Choroid plexus epithelial cell (primary cell): ENCODE measurements at regions not wholly inside any gene's neighbourhood (a gene's known extent, or its start where the extent isn't known, plus 50 kb on each side); places are given as distances from the start of the nearest gene placed in this dataset.
"Not testable (repeated sequence)": the region's sequence is repeated elsewhere in the genome, so short reads cannot be mapped to it uniquely, and the experiment has no call there.

ENCODE experiments used
- DNase-seq: peaks from one replicate; pipeline ENCODE4 v3.0.0-alpha.2; 2010; ENCODE audit warnings: low read depth
- H3K4me3 ChIP-seq: 2 replicates; pipeline ENCODE4 v1.5.1; 2011; ENCODE audit warnings: low read depth, mild to moderate bottlenecking, control low read depth, low read length, moderate library complexity
- TF ChIP-seq, protein P1 (sequence below): conservative IDR thresholded peaks from 2 replicates; pipeline ENCODE4 v1.5.1; 2011; ENCODE audit warnings: low read depth, mild to moderate bottlenecking, control low read depth, inconsistent platforms, low read length, moderate library complexity

DNA sequence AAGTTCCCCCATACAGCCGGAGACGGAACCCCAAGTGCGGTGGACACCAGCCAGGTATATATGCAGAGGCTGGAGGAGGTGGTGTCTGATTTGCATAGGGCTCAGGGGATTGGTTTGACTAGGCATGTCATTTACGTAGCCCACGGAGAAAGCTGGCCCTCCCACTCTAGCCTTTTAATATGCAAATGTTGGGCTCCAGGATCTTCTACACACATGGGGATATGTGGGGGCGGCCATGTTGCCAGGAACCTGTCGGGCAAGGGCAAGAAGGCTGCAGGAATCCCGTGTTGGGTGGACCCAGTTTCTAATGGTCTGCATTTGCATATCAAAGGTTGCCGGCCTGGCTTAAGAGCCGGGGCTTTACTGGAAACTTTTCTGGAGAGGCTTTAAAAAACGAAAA is 57.4 kb downstream of the FTHL17 start:
- not testable (repeated sequence) for DNase-seq, H3K4me3 ChIP-seq

DNA sequence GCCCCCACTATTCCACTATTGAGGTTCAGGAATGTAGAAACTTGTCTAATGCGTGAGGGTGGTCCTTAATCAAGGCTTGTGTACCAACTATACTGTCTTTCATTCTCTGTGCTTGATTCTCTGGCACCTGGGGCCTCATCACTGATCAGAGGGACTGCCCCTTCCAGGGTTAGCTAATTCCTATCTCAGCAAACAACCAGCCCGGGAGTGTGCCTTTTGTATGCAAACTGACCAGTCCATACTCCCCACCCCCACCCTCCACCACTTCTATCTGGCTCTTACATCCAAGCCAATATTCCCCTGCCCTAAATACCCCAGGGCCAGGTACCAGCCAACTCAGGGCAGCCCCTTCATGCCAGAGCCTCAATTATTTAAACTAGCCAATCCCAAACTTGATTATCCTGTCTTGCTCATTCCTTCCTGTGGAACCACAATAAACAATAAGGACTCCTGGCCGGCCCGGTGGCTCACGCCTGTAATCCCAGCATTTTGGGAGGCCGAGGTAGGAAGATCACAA is 59.3 kb downstream of the FTHL17 start:
- TF ChIP-seq, protein P1, sequence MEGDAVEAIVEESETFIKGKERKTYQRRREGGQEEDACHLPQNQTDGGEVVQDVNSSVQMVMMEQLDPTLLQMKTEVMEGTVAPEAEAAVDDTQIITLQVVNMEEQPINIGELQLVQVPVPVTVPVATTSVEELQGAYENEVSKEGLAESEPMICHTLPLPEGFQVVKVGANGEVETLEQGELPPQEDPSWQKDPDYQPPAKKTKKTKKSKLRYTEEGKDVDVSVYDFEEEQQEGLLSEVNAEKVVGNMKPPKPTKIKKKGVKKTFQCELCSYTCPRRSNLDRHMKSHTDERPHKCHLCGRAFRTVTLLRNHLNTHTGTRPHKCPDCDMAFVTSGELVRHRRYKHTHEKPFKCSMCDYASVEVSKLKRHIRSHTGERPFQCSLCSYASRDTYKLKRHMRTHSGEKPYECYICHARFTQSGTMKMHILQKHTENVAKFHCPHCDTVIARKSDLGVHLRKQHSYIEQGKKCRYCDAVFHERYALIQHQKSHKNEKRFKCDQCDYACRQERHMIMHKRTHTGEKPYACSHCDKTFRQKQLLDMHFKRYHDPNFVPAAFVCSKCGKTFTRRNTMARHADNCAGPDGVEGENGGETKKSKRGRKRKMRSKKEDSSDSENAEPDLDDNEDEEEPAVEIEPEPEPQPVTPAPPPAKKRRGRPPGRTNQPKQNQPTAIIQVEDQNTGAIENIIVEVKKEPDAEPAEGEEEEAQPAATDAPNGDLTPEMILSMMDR, result no peak
- H3K4me3 ChIP-seq, result no peak overlapping the region
- DNase-seq, result no peak

DNA sequence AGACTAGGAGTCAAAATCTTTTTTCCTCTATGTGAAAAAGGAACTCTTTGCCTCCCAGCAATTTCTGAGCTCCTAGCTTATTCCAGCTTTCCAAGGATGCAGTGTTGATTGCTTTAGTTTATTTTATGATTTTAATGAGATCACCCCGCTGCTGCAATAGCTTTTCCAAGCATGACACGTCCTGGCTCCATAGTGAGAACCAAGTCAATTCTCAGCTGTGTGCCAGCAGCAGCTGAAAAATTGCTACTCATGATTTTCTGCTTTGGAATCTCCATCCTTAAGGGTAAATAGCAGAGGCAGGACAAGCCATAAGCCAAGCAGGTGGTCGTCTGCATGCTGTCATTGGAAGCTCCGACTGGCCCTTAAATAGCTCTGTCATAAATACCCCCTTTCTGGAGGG is 64.5 kb downstream of the FTHL17 start:
- no peak for DNase-seq
- TF ChIP-seq, protein P1, result no peak
- H3K4me3 ChIP-seq, result no peak overlapping the region

DNA sequence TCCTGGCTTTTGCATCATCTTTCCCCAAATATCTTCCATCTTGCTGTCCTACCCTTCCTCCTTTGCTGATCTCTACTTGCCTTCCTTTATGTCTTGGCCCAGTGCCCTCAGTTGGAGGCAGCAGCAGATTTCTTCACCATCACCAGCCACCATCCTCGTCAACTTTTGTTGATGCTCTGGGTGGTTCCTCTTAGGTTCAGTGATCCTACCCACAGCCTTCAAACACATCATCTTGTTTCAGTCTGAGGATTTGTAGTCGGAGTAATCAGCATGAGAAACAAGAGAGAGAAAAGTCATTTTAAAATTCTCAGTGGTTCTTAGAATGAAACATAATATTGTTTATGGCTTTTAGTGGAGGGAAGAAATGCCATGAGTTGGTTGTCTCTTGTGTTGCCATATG is 65.8 kb downstream of the FTHL17 start:
- TF ChIP-seq, protein P1, result no peak
- DNase-seq, result no peak
- no peak overlapping the region for H3K4me3 ChIP-seq

DNA sequence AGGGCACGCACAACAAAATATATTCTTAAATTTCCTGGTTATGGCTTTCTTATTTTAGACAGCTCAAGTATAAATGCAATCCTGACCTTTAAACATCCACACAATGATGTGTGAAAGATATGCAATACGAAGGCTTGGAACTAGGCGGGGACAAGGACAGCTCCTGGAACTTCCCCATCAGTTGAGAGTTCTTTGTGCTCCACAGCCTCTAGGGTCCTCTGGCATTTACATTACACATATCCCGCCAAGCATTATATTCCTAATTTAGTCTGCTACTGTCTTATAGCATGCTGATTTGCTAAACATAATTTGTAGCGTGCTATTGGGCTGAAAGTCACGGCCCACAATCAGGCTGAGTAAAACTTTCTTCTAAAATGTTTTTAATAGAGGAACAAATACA is 74.4 kb downstream of the FTHL17 start:
- DNase-seq, result no peak
- TF ChIP-seq, protein P1, result no peak
- H3K4me3 ChIP-seq, result no peak overlapping the region

DNA sequence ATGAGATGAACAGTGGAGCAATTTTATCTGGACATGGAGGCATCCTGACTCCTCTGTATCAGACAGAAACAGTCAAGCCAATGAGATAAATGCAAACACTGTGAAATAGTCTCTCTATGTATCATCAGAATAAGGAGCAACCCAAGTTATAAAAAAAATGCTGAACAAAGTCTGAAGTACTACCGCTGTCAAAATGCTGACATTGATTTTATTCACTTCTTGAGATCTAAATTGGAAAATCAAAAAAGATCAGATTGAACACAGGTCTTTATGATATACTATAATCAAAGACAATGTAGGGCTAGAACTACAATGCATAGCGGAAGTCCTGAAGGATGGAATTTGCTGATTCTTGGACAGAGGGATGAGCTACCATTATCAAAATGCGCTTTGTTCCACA is 76.1 kb downstream of the FTHL17 start:
- no peak for DNase-seq
- H3K4me3 ChIP-seq, result no peak overlapping the region
- TF ChIP-seq, protein P1, result no peak

DNA sequence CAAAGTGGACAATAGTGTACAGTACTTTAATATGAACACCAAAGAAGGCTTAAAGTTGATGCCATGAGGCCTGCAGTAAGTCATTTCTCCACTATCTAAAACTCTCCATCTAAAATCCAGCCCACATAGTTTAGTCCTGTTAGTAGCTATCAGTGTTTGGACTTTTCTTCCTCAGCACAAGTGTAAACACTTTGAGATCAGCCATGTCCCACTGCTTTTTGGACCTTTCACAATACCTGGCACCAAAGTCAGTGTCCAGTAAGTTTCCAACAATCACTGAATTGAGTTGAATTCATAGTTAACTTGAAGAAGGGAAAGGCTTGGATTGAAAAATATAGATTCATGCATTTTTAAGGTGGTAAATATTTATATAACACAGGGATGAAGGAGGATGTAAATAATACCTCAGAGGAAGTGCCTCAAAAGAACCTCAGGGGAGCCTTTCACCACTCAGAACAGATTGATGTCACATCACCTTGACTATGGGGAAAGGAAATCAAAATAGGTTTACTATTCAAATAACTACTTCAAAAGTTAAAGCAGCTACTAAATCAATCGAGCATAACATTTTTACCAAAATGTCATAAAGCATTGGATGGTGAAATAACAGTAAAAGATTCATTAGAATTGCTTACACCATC is 76.7 kb downstream of the FTHL17 start:
- DNase-seq, result no peak
- H3K4me3 ChIP-seq, result no peak overlapping the region
- TF ChIP-seq, protein P1, result no peak

DNA sequence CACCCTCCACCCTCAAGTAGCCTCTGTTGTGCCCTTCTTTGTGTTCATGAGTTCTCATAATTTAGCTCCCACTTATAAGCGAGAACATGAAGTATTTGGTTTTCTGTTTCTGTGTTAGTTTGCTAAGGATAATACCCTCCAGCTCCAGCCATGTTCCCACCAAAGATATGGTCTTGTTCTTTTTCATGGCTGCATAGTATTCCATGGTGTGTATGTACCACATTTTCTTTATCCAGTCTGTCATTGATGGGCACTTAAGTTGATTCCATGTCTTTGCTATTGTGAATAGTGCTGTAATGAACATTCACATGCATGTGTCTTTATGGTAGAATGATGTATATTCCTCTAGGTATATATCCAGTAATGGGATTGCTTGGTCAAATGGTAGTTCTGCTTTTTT is 77.8 kb downstream of the FTHL17 start:
- not testable (repeated sequence) for H3K4me3 ChIP-seq, DNase-seq
